Liver (tissue), 8 donors: ENCODE measurements at regions not wholly inside any gene's neighbourhood (a gene's known extent, or its start where the extent isn't known, plus 50 kb on each side); places are given as distances from the start of the nearest gene placed in this dataset.

Source experiments
- DNase-seq: peaks from one replicate; pipeline ENCODE4 v3.0.0-alpha.2; 2017; ENCODE audit warnings: low spot score
- H3K27ac ChIP-seq, 2 donors: one replicate each; pipeline ENCODE4 v1.7.0; 2013; ENCODE audit warnings: inconsistent platforms in 2 of 2, low read length in 2 of 2, control low read depth in 1 of 2, low read depth in 1 of 2, mild to moderate bottlenecking in 1 of 2
- H3K27me3 ChIP-seq, 4 donors: one replicate each; pipeline versions ENCODE4 v1.6.1 to v1.7.0; 2013; ENCODE audit warnings: low read length in 3 of 4, inconsistent platforms in 1 of 4, mild to moderate bottlenecking in 1 of 4, moderate library complexity in 1 of 4; ENCODE audit not compliant: control insufficient read depth in 4 of 4, insufficient read depth in 4 of 4
- H3K36me3 ChIP-seq, 4 donors: one replicate each; pipeline versions ENCODE4 v1.6.1 to v1.7.0; 2013; ENCODE audit warnings: low read length in 3 of 4, mild to moderate bottlenecking in 3 of 4, low read depth in 1 of 4, moderate library complexity in 1 of 4; ENCODE audit not compliant: control insufficient read depth in 4 of 4, insufficient read depth in 3 of 4
- H3K4me1 ChIP-seq, 4 donors: one replicate each; pipeline versions ENCODE4 v1.6.1 to v1.7.0; 2013; ENCODE audit warnings: low read length in 3 of 4, mild to moderate bottlenecking in 3 of 4, moderate library complexity in 1 of 4; ENCODE audit not compliant: control insufficient read depth in 4 of 4, insufficient read depth in 4 of 4
- H3K4me3 ChIP-seq, 3 donors: one replicate each; pipeline versions ENCODE4 v1.6.1 to v1.7.0; 2013; ENCODE audit warnings: low read length in 3 of 3, control low read depth in 1 of 3, low read depth in 1 of 3, mild to moderate bottlenecking in 1 of 3
- H3K9ac ChIP-seq, 2 donors: one replicate each; pipeline ENCODE4 v1.7.0; 2013; ENCODE audit warnings: low read length in 2 of 2, mild to moderate bottlenecking in 2 of 2, moderate library complexity in 2 of 2, control low read depth in 1 of 2, low read depth in 1 of 2
- H3K9me3 ChIP-seq, 4 donors: one replicate each; pipeline versions ENCODE4 v1.6.1 to v1.7.0; 2013; ENCODE audit warnings: low read length in 3 of 4; ENCODE audit not compliant: control insufficient read depth in 4 of 4
- ATF3 ChIP-seq: IDR thresholded peaks from 2 replicates; pipeline ENCODE4 v1.6.1; 2016; ENCODE audit warnings: antibody characterized with exemption
- CTCF ChIP-seq: fragments of 150-350 bp; IDR thresholded peaks from 2 replicates; pipeline ENCODE4 v1.5.1; 2017; ENCODE audit warnings: improper control_type of control experiment, low read depth, low read length; ENCODE audit not compliant: missing input control
- EGR1 ChIP-seq, 2 donors: IDR thresholded peaks; 2 replicates each; pipeline ENCODE4 v1.6.1; 2016 to 2018; ENCODE audit warnings: antibody characterized with exemption in 2 of 2, low read depth in 2 of 2
- FOXA1 ChIP-seq: IDR thresholded peaks from 2 replicates; pipeline ENCODE4 v1.6.1; 2016; ENCODE audit warnings: antibody characterized with exemption
- FOXA2 ChIP-seq: IDR thresholded peaks from 2 replicates; pipeline ENCODE4 v1.6.1; 2016; ENCODE audit warnings: antibody characterized with exemption
- HNF4A ChIP-seq, 2 donors: conservative IDR thresholded peaks; 2 replicates each; pipeline ENCODE4 v1.6.1; 2016; ENCODE audit warnings: antibody characterized with exemption in 2 of 2, mild to moderate bottlenecking in 2 of 2
- HNF4G ChIP-seq: IDR thresholded peaks from 2 replicates; pipeline ENCODE4 v1.6.1; 2016; ENCODE audit warnings: antibody characterized with exemption
- JUND ChIP-seq, 2 donors: IDR thresholded peaks; 2 replicates each; pipeline ENCODE4 v1.6.1; 2016; ENCODE audit warnings: antibody characterized with exemption in 2 of 2
- MAX ChIP-seq: IDR thresholded peaks from 2 replicates; pipeline ENCODE4 v1.6.1; 2016; ENCODE audit warnings: antibody characterized with exemption
- NR2F2 ChIP-seq: IDR thresholded peaks from 2 replicates; pipeline ENCODE4 v1.6.1; 2016; ENCODE audit warnings: antibody characterized with exemption
- RAD21 ChIP-seq, 2 donors: IDR thresholded peaks; 2 replicates each; pipeline ENCODE4 v1.6.1; 2016; ENCODE audit warnings: antibody characterized with exemption in 2 of 2, mild to moderate bottlenecking in 2 of 2
- RXRA ChIP-seq, 2 donors: IDR thresholded peaks; 2 replicates each; pipeline ENCODE4 v1.6.1; 2017 to 2018; ENCODE audit warnings: antibody characterized with exemption in 2 of 2, mild to moderate bottlenecking in 1 of 2
- SP1 ChIP-seq: IDR thresholded peaks from 2 replicates; pipeline ENCODE4 v1.6.1; 2018; ENCODE audit warnings: antibody characterized with exemption, mild to moderate bottlenecking
- TAF1 ChIP-seq: conservative IDR thresholded peaks from 2 replicates; pipeline ENCODE4 v1.6.1; 2016; ENCODE audit warnings: antibody characterized with exemption, mild to moderate bottlenecking
- YY1 ChIP-seq: IDR thresholded peaks from 2 replicates; pipeline ENCODE4 v1.6.1; 2016; ENCODE audit warnings: antibody characterized with exemption, mild to moderate bottlenecking
- WGBS: extraction: QIAGEN DNeasy Blood & Tissue Kit; methylation state at CpG from one replicate; pipeline ENCODE4 v1.1.7; 2013; 5-methylcytosine and 5-hydroxymethylcytosine counted together
- donor health status: healthy.
- donor health status: healthy.
- donor health status: healthy.
- donor health status: healthy.
- donor health status: healthy.

GRCh38 chr6:87881342-87881895, 166.2 kb upstream of the SPACA1 start (continued):
- no peak for TF ChIP-seq CTCF
- TF ChIP-seq JUND (IDR thresholded peaks at IDR 0.05), result no peak
- TF ChIP-seq HNF4G, result no peak
- TF ChIP-seq MAX, result no peak
- no peak for TF ChIP-seq RXRA (IDR thresholded peaks at IDR 0.05)
- TF ChIP-seq SP1, result no peak
- TF ChIP-seq FOXA1, result no peak

- no peak for TF ChIP-seq EGR1 (IDR thresholded peaks at IDR 0.05; ENCODE audit: low read depth in 2 of 2)
- no peak for TF ChIP-seq RAD21 (IDR thresholded peaks at IDR 0.05)
- TF ChIP-seq RXRA (IDR thresholded peaks at IDR 0.05), result no peak
- no peak for TF ChIP-seq FOXA2
- no peak for TF ChIP-seq HNF4A (conservative IDR thresholded peaks at IDR 0.05)
- TF ChIP-seq NR2F2, result no peak
- Histone ChIP-seq H3K9ac (no peak overlapping the region), H3K4me1 (peaks cover 0 to 3% (median 0%) of the 10 kb centered on the region in 4 donors), H3K9me3 (no peaks in the 10 kb centered on the region), H3K27me3 (no peaks in the 10 kb centered on the region), H3K36me3 (no peaks in the 10 kb centered on the region), H3K4me3 (no peak overlapping the region), H3K27ac (no peak overlapping the region)
- DNase-seq, result no peak
- 83% methylated on average over 7 of the region's 7 CpGs for WGBS
Observed at GRCh38 chr6:87879132-87879861, 168.3 kb upstream of the SPACA1 start.

GRCh38 chr6:87875781-87876180, 171.9 kb upstream of the SPACA1 start:
- Histone ChIP-seq H3K4me3 (no peak overlapping the region), H3K4me1 (no peaks in the 10 kb centered on the region), H3K36me3 (no peaks in the 10 kb centered on the region), H3K27me3 (no peaks in the 10 kb centered on the region), H3K9ac (no peak overlapping the region), H3K9me3 (no peaks in the 10 kb centered on the region), H3K27ac (no peak overlapping the region)
- TF ChIP-seq SP1 (no peak), NR2F2 (no peak), JUND (IDR thresholded peaks at IDR 0.05) (no peak), ATF3 (no peak), CTCF (no peak), RAD21 (IDR thresholded peaks at IDR 0.05) (no peak), YY1 (no peak), TAF1 (no peak), FOXA2 (no peak)
- no peak for DNase-seq
- 66% methylated on average over 1 of the region's 1 CpG for WGBS
